ENCODE measurements at regions not wholly inside any gene's neighbourhood (a gene's known extent, or its start where the extent isn't known, plus 50 kb on each side); places are given as distances from the start of the nearest gene placed in this dataset.

GRCh38 chr13:99857738-99858137 is 113.8 kb downstream of the ZIC5 start:
- H3K4me3 ChIP-seq (ENCODE audit: low read depth, low read length): no peak overlapping the region
- DNase-seq (ENCODE audit: low read depth, low spot score): no peak
- no peak for TF ChIP-seq CTCF (IDR thresholded peaks at IDR 0.05; ENCODE audit: low read depth, low read length)
- in situ Hi-C loops (cut with HindIII; ENCODE audit: low sequenced_read_pairs): no loop called here

GRCh38 chr13:99855526-99856420 is 115.8 kb downstream of the ZIC5 start:
- no peak for TF ChIP-seq CTCF (IDR thresholded peaks at IDR 0.05; ENCODE audit: low read depth, low read length)
- in situ Hi-C loops (cut with HindIII; ENCODE audit: low sequenced_read_pairs): no loop called here
- no peak for DNase-seq (ENCODE audit: low read depth, low spot score)
- H3K4me3 ChIP-seq (ENCODE audit: low read depth, low read length): no peak overlapping the region

- no peak for TF ChIP-seq CTCF (IDR thresholded peaks at IDR 0.05; ENCODE audit: low read depth, low read length)
- no peak overlapping the region for H3K4me3 ChIP-seq (ENCODE audit: low read depth, low read length)
- in situ Hi-C loops (cut with HindIII; ENCODE audit: low sequenced_read_pairs): no loop called here
- no peak for DNase-seq (ENCODE audit: low read depth, low spot score)
Observed at GRCh38 chr13:99854366-99854765, 117.2 kb downstream of the ZIC5 start.

GRCh38 chr13:99847318-99847750 is 124.2 kb downstream of the ZIC5 start:
- TF ChIP-seq CTCF (IDR thresholded peaks at IDR 0.05; ENCODE audit: low read depth, low read length): no peak
- no peak overlapping the region for H3K4me3 ChIP-seq (ENCODE audit: low read depth, low read length)
- in situ Hi-C loops (cut with HindIII; ENCODE audit: low sequenced_read_pairs): no loop called here
- DNase-seq (ENCODE audit: low read depth, low spot score): no peak

- in situ Hi-C loops (cut with HindIII; ENCODE audit: low sequenced_read_pairs): no loop called here
- DNase-seq (ENCODE audit: low read depth, low spot score): no peak
- H3K4me3 ChIP-seq (ENCODE audit: low read depth, low read length): no peak overlapping the region
- no peak for TF ChIP-seq CTCF (IDR thresholded peaks at IDR 0.05; ENCODE audit: low read depth, low read length)
Observed at GRCh38 chr13:99845161-99845874, 126.2 kb downstream of the ZIC5 start.

- no peak for DNase-seq (ENCODE audit: low read depth, low spot score)
- TF ChIP-seq CTCF (IDR thresholded peaks at IDR 0.05; ENCODE audit: low read depth, low read length): no peak
- in situ Hi-C loops (cut with HindIII; ENCODE audit: low sequenced_read_pairs): no loop called here
- no peak overlapping the region for H3K4me3 ChIP-seq (ENCODE audit: low read depth, low read length)
Observed at GRCh38 chr13:99844421-99844820, 127.1 kb downstream of the ZIC5 start.
